Astrocyte (in vitro differentiated cells and primary cell): ENCODE measurements at regions not wholly inside any gene's neighbourhood (a gene's known extent, or its start where the extent isn't known, plus 50 kb on each side); places are given as distances from the start of the nearest gene placed in this dataset.
"Not testable (repeated sequence)": the region's sequence is repeated elsewhere in the genome, so short reads cannot be mapped to it uniquely, and the experiment has no call there.

Experiments
- DNase-seq: peaks from one replicate; pipeline ENCODE4 v3.0.0-alpha.2; 2010; ENCODE audit warnings: low read depth
- FAIRE-seq: peaks from 2 replicates; lab custom pipeline; 2011; peaks lifted over from hg19 to GRCh38; lab: Jason Lieb, UNC
- H2AFZ ChIP-seq: 2 replicates; pipeline ENCODE4 v1.6.0; 2012; ENCODE audit warnings: low read depth, low read length, inconsistent platforms
- H3K27ac ChIP-seq: 2 replicates; pipeline ENCODE4 v1.5.1; 2011; ENCODE audit warnings: low read depth, low read length, inconsistent platforms
- H3K27me3 ChIP-seq: 2 replicates; pipeline ENCODE4 v1.6.0; 2011; ENCODE audit warnings: low read length, inconsistent platforms; ENCODE audit not compliant: insufficient read depth
- H3K36me3 ChIP-seq: 2 replicates; pipeline ENCODE4 v1.5.1; 2011; ENCODE audit warnings: low read length, inconsistent platforms; ENCODE audit not compliant: insufficient read depth
- H3K4me1 ChIP-seq: 2 replicates; pipeline ENCODE4 v1.5.1; 2011; ENCODE audit warnings: low read length, inconsistent platforms; ENCODE audit not compliant: insufficient read depth
- H3K4me2 ChIP-seq: 2 replicates; pipeline ENCODE4 v1.6.0; 2012; ENCODE audit warnings: low read length, inconsistent platforms
- H3K4me3 ChIP-seq: 2 replicates; pipeline ENCODE4 v1.5.1; 2011; ENCODE audit warnings: low read depth, mild to moderate bottlenecking, low read length, inconsistent platforms; ENCODE audit not compliant: insufficient read depth
- H3K79me2 ChIP-seq: 2 replicates; pipeline ENCODE4 v1.6.0; 2012; ENCODE audit warnings: mild to moderate bottlenecking, low read length, inconsistent platforms; ENCODE audit not compliant: insufficient read depth
- H3K9ac ChIP-seq: 2 replicates; pipeline ENCODE4 v1.6.0; 2012; ENCODE audit warnings: mild to moderate bottlenecking, low read length, inconsistent platforms
- H3K9me3 ChIP-seq: 2 replicates; pipeline ENCODE4 v1.5.1; 2012; ENCODE audit warnings: low read depth, mild to moderate bottlenecking, low read length, inconsistent platforms; ENCODE audit not compliant: insufficient read depth
- H4K20me1 ChIP-seq: 2 replicates; pipeline ENCODE4 v1.6.0; 2012; ENCODE audit warnings: low read length, inconsistent platforms; ENCODE audit not compliant: insufficient read depth
- H3K27ac Mint-ChIP-seq: one replicate; pipeline ENCODE4 v1.8.0; 2021; ENCODE audit warnings: mild to moderate bottlenecking, mixed read lengths; ENCODE audit not compliant: unreplicated experiment
- H3K27me3 Mint-ChIP-seq: one replicate; pipeline ENCODE4 v1.8.0; 2021; ENCODE audit warnings: low read depth, mixed read lengths; ENCODE audit not compliant: unreplicated experiment
- H3K36me3 Mint-ChIP-seq: one replicate; pipeline ENCODE4 v1.8.0; 2021; ENCODE audit warnings: low read depth, mixed read lengths; ENCODE audit not compliant: unreplicated experiment
- H3K4me1 Mint-ChIP-seq: one replicate; pipeline ENCODE4 v1.8.0; 2021; ENCODE audit warnings: low read depth, mixed read lengths; ENCODE audit not compliant: unreplicated experiment
- H3K4me3 Mint-ChIP-seq: one replicate; pipeline ENCODE4 v1.8.0; 2021; ENCODE audit warnings: mild to moderate bottlenecking, moderate library complexity, mixed read lengths; ENCODE audit not compliant: unreplicated experiment
- H3K9me3 Mint-ChIP-seq: one replicate; pipeline ENCODE4 v1.8.0; 2021; ENCODE audit warnings: mild to moderate bottlenecking, mixed read lengths; ENCODE audit not compliant: unreplicated experiment
- CTCF ChIP-seq: IDR thresholded peaks from 2 replicates; pipeline ENCODE4 v1.5.1; 2011; ENCODE audit warnings: low read depth, mild to moderate bottlenecking, inconsistent platforms, low read length, moderate library complexity; ENCODE audit not compliant: insufficient read depth
- EZH2 ChIP-seq: IDR thresholded peaks from 2 replicates; pipeline ENCODE4 v1.6.1; 2012; ENCODE audit warnings: mild to moderate bottlenecking, low read length, inconsistent platforms; ENCODE audit not compliant: insufficient read depth

- Mint-ChIP-seq H3K4me3 (no peak overlapping the region), H3K4me1 (no peaks in the 10 kb centered on the region), H3K9me3 (peaks cover 5% of the 10 kb centered on the region), H3K27ac (no peak overlapping the region), H3K36me3 (no peaks in the 10 kb centered on the region), H3K27me3 (peaks cover 4% of the 10 kb centered on the region)
- Histone ChIP-seq H4K20me1 (no peaks in the 10 kb centered on the region), H3K4me3 (no peak overlapping the region), H3K27ac (no peak overlapping the region), H3K4me2 (no peak overlapping the region), H3K9me3 (peaks cover under 1% of the 10 kb centered on the region), H3K36me3 (no peaks in the 10 kb centered on the region), H3K4me1 (no peaks in the 10 kb centered on the region), H3K27me3 (no peaks in the 10 kb centered on the region), H3K9ac (no peak overlapping the region), H3K79me2 (no peaks in the 10 kb centered on the region), H2AFZ (no peak overlapping the region)
- no peak for DNase-seq
- FAIRE-seq = no peak
- TF ChIP-seq CTCF (no peak), EZH2 (no peak)
Measured at GRCh38 chr5:3466392-3466791, 129.2 kb upstream of the IRX1 start.

GRCh38 chr5:3460416-3460815 is 135.2 kb upstream of the IRX1 start:
- FAIRE-seq = no peak
- H3K79me2 ChIP-seq = no peaks in the 10 kb centered on the region
- H3K27me3 ChIP-seq = no peaks in the 10 kb centered on the region
- Mint-ChIP-seq H3K27me3 (peaks cover 24% of the 10 kb centered on the region), H3K4me1 (no peaks in the 10 kb centered on the region), H3K36me3 (no peaks in the 10 kb centered on the region), H3K27ac (no peak overlapping the region), H3K4me3 (no peak overlapping the region), H3K9me3 (no peaks in the 10 kb centered on the region)
- no peak overlapping the region for H3K4me3 ChIP-seq
- H2AFZ ChIP-seq = no peak overlapping the region
- no peak overlapping the region for H3K9ac ChIP-seq
- TF ChIP-seq EZH2 = no peak
- no peak for TF ChIP-seq CTCF
- DNase-seq = no peak
- no peaks in the 10 kb centered on the region for H4K20me1 ChIP-seq
- no peak overlapping the region for H3K4me2 ChIP-seq
- no peaks in the 10 kb centered on the region for H3K4me1 ChIP-seq
- H3K36me3 ChIP-seq = no peaks in the 10 kb centered on the region
- peaks cover 6% of the 10 kb centered on the region for H3K9me3 ChIP-seq
- H3K27ac ChIP-seq = no peak overlapping the region

- Histone ChIP-seq H3K27me3 (no peaks in the 10 kb centered on the region), H2AFZ (no peak overlapping the region), H3K9me3 (peaks cover 7% of the 10 kb centered on the region), H3K4me3 (no peak overlapping the region), H4K20me1 (no peaks in the 10 kb centered on the region), H3K4me2 (no peak overlapping the region), H3K36me3 (no peaks in the 10 kb centered on the region), H3K4me1 (no peaks in the 10 kb centered on the region), H3K9ac (no peak overlapping the region), H3K27ac (no peak overlapping the region), H3K79me2 (no peaks in the 10 kb centered on the region)
- Mint-ChIP-seq H3K27ac (no peak overlapping the region), H3K4me1 (no peaks in the 10 kb centered on the region), H3K36me3 (no peaks in the 10 kb centered on the region), H3K4me3 (no peak overlapping the region), H3K9me3 (no peaks in the 10 kb centered on the region), H3K27me3 (peaks cover 28% of the 10 kb centered on the region)
- DNase-seq (no peak), FAIRE-seq (no peak)
- TF ChIP-seq EZH2 = no peak
- TF ChIP-seq CTCF = no peak
Measured at GRCh38 chr5:3456121-3456681, 139.4 kb upstream of the IRX1 start.

DNA sequence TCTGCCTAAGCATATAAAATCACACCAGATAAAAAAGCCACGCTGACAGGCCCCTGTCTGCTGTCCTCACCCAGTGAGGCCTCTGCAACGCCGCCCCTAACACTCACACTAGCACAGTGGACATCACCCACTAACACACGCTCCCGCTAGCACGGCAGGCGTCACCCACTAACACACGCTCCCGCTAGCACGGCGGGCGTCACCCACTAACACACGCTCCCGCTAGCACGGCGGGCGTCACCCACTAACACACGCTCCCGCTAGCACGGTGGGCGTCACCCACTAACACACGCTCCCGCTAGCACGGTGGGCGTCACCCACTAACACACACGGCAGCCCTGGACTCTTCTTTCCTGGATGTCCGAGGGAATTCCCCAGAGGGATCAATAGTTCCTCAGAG is 141.6 kb upstream of the IRX1 start:
- not testable (repeated sequence) for FAIRE-seq, DNase-seq, H3K4me1 ChIP-seq, H3K27ac Mint-ChIP-seq, H2AFZ ChIP-seq, H3K4me1 Mint-ChIP-seq, H3K9ac ChIP-seq, H3K79me2 ChIP-seq, H4K20me1 ChIP-seq, H3K9me3 Mint-ChIP-seq, H3K36me3 Mint-ChIP-seq, H3K9me3 ChIP-seq, H3K4me3 Mint-ChIP-seq, H3K27ac ChIP-seq, H3K4me3 ChIP-seq, H3K27me3 ChIP-seq, H3K4me2 ChIP-seq, H3K36me3 ChIP-seq
- peaks cover 27% of the 10 kb centered on the region for H3K27me3 Mint-ChIP-seq
